Loucy (cell line): ENCODE measurements at regions not wholly inside any gene's neighbourhood (a gene's known extent, or its start where the extent isn't known, plus 50 kb on each side); places are given as distances from the start of the nearest gene placed in this dataset.

Source experiments
- H2AFZ ChIP-seq: fragments of 200-600 bp; sonication (generic); 2 replicates; pipeline ENCODE4 v1.6.0; 2016; ENCODE audit warnings: antibody characterized with exemption, mild to moderate bottlenecking, low read length, moderate library complexity
- H3F3A ChIP-seq: fragments of 200-600 bp; 2 replicates; pipeline ENCODE4 v1.6.0; 2016; ENCODE audit warnings: antibody characterized with exemption, low read depth, mild to moderate bottlenecking
- H3K27me3 ChIP-seq: fragments of 200-600 bp; sonication (generic); 2 replicates; pipeline ENCODE4 v1.6.1; 2014; ENCODE audit warnings: low read length, mild to moderate bottlenecking; ENCODE audit not compliant: insufficient read depth, poor library complexity, severe bottlenecking
- H3K36me3 ChIP-seq: fragments of 200-600 bp; sonication (generic); 2 replicates; pipeline ENCODE4 v1.6.1; 2016; ENCODE audit warnings: low read length; ENCODE audit not compliant: insufficient read depth
- H3K4me1 ChIP-seq: fragments of 200-600 bp; sonication (generic); 2 replicates; pipeline ENCODE4 v1.5.1; 2014; ENCODE audit warnings: low read length, mild to moderate bottlenecking; ENCODE audit not compliant: insufficient read depth, poor library complexity, severe bottlenecking
- H3K4me2 ChIP-seq: fragments of 200-600 bp; sonication (generic); 2 replicates; pipeline ENCODE4 v1.6.0; 2014; ENCODE audit warnings: antibody characterized with exemption, low read length, low read depth, mild to moderate bottlenecking; ENCODE audit not compliant: poor library complexity, severe bottlenecking
- H3K4me3 ChIP-seq: fragments of 200-600 bp; sonication (generic); 2 replicates; pipeline ENCODE4 v1.5.1; 2014; ENCODE audit warnings: low read length, mild to moderate bottlenecking, mixed read lengths; ENCODE audit not compliant: poor library complexity, severe bottlenecking
- H3K79me2 ChIP-seq: fragments of 200-600 bp; sonication (generic); 2 replicates; pipeline ENCODE4 v1.6.1; 2014; ENCODE audit warnings: low read length; ENCODE audit not compliant: insufficient read depth
- H3K9ac ChIP-seq: fragments of 200-600 bp; sonication (generic); 2 replicates; pipeline ENCODE4 v1.6.0; 2014; ENCODE audit warnings: mild to moderate bottlenecking, low read depth, low read length, moderate library complexity; ENCODE audit not compliant: poor library complexity, severe bottlenecking
- H3K9me2 ChIP-seq: fragments of 200-600 bp; sonication (generic); replicated peaks from 2 replicates; pipeline ENCODE4 v1.6.1; 2016; ENCODE audit warnings: low read depth, low read length, mixed read lengths
- H3K9me3 ChIP-seq: fragments of 200-600 bp; sonication (generic); 2 replicates; pipeline ENCODE4 v1.6.1; 2014; ENCODE audit warnings: mild to moderate bottlenecking, antibody characterized with exemption, low read length, low read depth; ENCODE audit not compliant: insufficient read depth
- H4K20me1 ChIP-seq: fragments of 200-600 bp; sonication (generic); 2 replicates; pipeline ENCODE4 v1.6.0; 2014; ENCODE audit warnings: antibody characterized with exemption, low read length, mild to moderate bottlenecking; ENCODE audit not compliant: insufficient read depth, poor library complexity, severe bottlenecking
- CTCF ChIP-seq: fragments of 200-600 bp; sonication (generic); conservative IDR thresholded peaks from 2 replicates; pipeline ENCODE4 v1.5.1; 2014; ENCODE audit warnings: mild to moderate bottlenecking, antibody characterized with exemption, low read length
- EZH2phosphoT487 ChIP-seq: fragments of 200-600 bp; IDR thresholded peaks from 2 replicates; pipeline ENCODE4 v1.6.1; 2018; ENCODE audit warnings: antibody characterized with exemption, mild to moderate bottlenecking, moderate library complexity, borderline replicate concordance

DNA sequence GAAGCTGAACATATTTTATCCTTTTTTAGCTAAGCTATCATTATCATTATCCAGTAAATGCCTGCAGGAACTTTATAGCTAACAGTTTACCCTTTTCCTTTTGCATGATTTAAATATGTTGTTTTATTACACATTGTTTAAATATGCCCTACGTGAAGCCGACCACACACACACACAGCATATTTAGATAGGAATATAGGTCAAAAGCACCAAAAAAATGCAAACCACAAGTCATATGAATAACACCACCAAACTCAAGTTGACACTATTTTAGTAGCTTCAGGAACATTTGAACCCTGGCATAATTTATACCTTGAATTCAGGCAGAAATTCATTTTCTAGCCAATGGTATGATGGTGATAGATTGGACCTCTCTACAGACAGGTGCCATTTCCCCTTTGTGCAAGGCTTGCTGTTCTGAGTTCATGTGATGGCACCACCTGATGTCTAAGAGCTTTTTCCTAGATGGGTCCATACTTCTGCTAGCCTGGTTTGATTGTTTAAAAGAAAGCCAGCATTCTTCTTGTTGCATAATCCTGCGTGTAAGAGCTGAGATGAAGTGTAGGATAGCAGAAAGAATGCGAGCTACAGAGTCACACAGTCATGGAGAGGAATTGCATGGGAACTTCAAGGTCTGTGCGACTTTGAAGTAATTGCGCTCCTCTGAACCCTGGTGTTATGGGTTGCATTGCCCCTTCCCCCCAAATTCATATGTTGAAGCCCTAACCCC, 454.8 kb upstream of the SOX5 start:
- no peak overlapping the region for H3K9ac ChIP-seq
- TF ChIP-seq CTCF, result no peak
- TF ChIP-seq EZH2phosphoT487, result no peak
- peaks cover 65% of the 10 kb centered on the region for H3K4me1 ChIP-seq
- H3K79me2 ChIP-seq, result 0 out of 2 replicates have a peak, but pooled peaks cover 6% of the 10 kb centered on the region
- H3K4me2 ChIP-seq, result peak overlapping the region; percentile 46
- H3F3A ChIP-seq, result no peaks in the 10 kb centered on the region
- H2AFZ ChIP-seq, result no peak overlapping the region
- H4K20me1 ChIP-seq, result no peaks in the 10 kb centered on the region
- H3K36me3 ChIP-seq, result no peaks in the 10 kb centered on the region; the same call in 1 of the 2 replicates
- H3K27me3 ChIP-seq, result no peaks in the 10 kb centered on the region
- H3K9me2 ChIP-seq, result no peaks in the 10 kb centered on the region
- no peaks in the 10 kb centered on the region for H3K9me3 ChIP-seq
- H3K4me3 ChIP-seq, result no peak overlapping the region

GRCh38 chr12:24400533-24400932, 451.1 kb upstream of the SOX5 start:
- Histone ChIP-seq H3K4me2 (no peak overlapping the region), H3K9ac (no peak overlapping the region), H2AFZ (no peak overlapping the region), H3K27me3 (no peaks in the 10 kb centered on the region), H3K9me3 (no peaks in the 10 kb centered on the region), H3F3A (no peaks in the 10 kb centered on the region), H4K20me1 (no peaks in the 10 kb centered on the region), H3K79me2 (no peaks in the 10 kb centered on the region), H3K4me1 (peaks cover 55% of the 10 kb centered on the region), H3K4me3 (no peak overlapping the region), H3K36me3 (no peaks in the 10 kb centered on the region; the same call in 1 of the 2 replicates), H3K9me2 (no peaks in the 10 kb centered on the region)
- TF ChIP-seq EZH2phosphoT487 (no peak), CTCF (no peak)

DNA sequence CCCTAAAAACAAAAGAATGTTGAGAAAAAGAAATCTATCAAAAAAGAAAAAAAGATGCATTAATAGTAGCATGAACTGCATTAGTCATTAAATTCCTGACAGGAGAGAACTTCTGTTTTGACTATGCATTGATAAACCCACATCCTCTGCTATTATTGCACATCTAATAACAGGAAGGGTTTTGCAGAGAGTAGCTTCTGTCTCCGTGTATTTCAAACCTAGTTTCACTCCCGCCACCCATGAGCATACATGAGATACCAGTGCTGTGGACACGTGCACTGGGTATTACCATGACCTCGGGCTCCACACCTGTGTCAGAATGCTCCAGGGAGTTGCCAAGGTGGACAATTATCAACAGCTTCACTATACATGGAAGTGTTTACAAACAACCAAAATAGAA, 449.1 kb upstream of the SOX5 start:
- peaks cover 38% of the 10 kb centered on the region for H3K4me1 ChIP-seq
- no peaks in the 10 kb centered on the region for H3K9me2 ChIP-seq
- no peaks in the 10 kb centered on the region for H4K20me1 ChIP-seq
- H3K36me3 ChIP-seq, result no peaks in the 10 kb centered on the region
- TF ChIP-seq EZH2phosphoT487 (no peak), CTCF (no peak)
- no peak overlapping the region for H3K9ac ChIP-seq
- H3K9me3 ChIP-seq, result no peaks in the 10 kb centered on the region
- H3K79me2 ChIP-seq, result no peaks in the 10 kb centered on the region
- peak overlapping the region; percentile 53 for H3K4me2 ChIP-seq
- H3K4me3 ChIP-seq, result peak overlapping the region; percentile 41
- no peaks in the 10 kb centered on the region for H3K27me3 ChIP-seq
- no peak overlapping the region for H2AFZ ChIP-seq
- H3F3A ChIP-seq, result no peaks in the 10 kb centered on the region
